A673 (cell line): ENCODE measurements at regions not wholly inside any gene's neighbourhood (a gene's known extent, or its start where the extent isn't known, plus 50 kb on each side); places are given as distances from the start of the nearest gene placed in this dataset.

ENCODE experiments used
- CTCF ChIP-seq: fragments of 300-800, 200-600 bp; sonication (generic); conservative IDR thresholded peaks from 2 replicates; pipeline ENCODE4 v1.5.1; 2017; ENCODE audit warnings: low read depth, mild to moderate bottlenecking, antibody characterized with exemption, low read length, moderate library complexity, mixed read lengths
- EZH2 ChIP-seq: fragments of 200-600 bp; sonication (generic); IDR thresholded peaks from 2 replicates; pipeline ENCODE4 v1.6.1; 2017; ENCODE audit warnings: borderline replicate concordance, low read depth, mild to moderate bottlenecking, mixed read lengths, antibody characterized with exemption, low read length; ENCODE audit not compliant: poor library complexity, severe bottlenecking

GRCh38 chr20:60352017-60352416 lies 393.8 kb downstream of the CDH26 start:
- no peak for TF ChIP-seq EZH2
- TF ChIP-seq CTCF: no peak
